ENCODE measurements at regions not wholly inside any gene's neighbourhood (a gene's known extent, or its start where the extent isn't known, plus 50 kb on each side); places are given as distances from the start of the nearest gene placed in this dataset.

DNA sequence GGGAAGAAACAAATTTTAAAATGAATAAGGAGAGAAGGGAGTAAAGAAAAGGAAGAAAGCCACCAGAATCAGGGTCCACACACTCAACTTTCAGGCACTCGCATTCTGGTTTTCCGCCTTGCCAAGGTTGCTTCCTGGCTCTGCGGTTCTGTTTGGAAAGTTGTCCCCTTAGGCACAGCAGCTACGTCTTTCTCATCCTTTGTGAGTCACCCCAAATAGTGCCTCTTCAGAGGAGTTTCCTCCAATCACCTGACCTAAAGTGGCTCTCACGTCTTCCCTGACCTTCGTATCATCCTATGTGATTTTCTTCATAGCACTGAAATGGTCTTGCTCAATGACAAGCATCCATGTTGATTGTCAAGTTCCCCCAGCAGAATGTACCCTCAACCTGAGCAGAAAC lies 99.5 kb upstream of the TMCC3 start:
- WGBS, 2 donors, result 76 to 81% methylated on average over 6 of the region's 6 CpGs
- intact Hi-C loops (cut with DNase I), result loop anchor here in 1 of 2 donors (5.0 kb wide), 1 partner anchor 198 kb away; no protein-coding TSS in a partner anchor

GRCh38 chr12:94749455-94749854 lies 99.1 kb upstream of the TMCC3 start:
- no peaks in the 10 kb centered on the region for H3K4me1 ChIP-seq (ENCODE audit: control insufficient read depth in 1 of 2, insufficient read depth in 2 of 2, low read length in 2 of 2)
- no peak overlapping the region for H3K27ac ChIP-seq (ENCODE audit: low read depth in 1 of 2, low read length in 2 of 2)
- ATAC-seq (ENCODE audit: low FRiP score) (no peak), DNase-seq (no peak)
- H3K4me3 ChIP-seq (ENCODE audit: low read length in 2 of 2), result no peak overlapping the region
- H3K36me3 ChIP-seq (ENCODE audit: control insufficient read depth in 1 of 2, insufficient read depth in 2 of 2, low read length in 1 of 2), result no peaks in the 10 kb centered on the region
- intact Hi-C loops (cut with DNase I), result no loop called here
- H3K27me3 ChIP-seq (ENCODE audit: control insufficient read depth in 1 of 2, insufficient read depth in 2 of 2, low read length in 1 of 2), result no peaks in the 10 kb centered on the region
- 43 to 48% methylated on average over 7 of the region's 7 CpGs for WGBS, 2 donors
- no peaks in the 10 kb centered on the region for H3K9me3 ChIP-seq (ENCODE audit: control insufficient read depth, low read length)

More for the DNA sequence above, 99.5 kb upstream of the TMCC3 start:
- Histone ChIP-seq H3K4me3 (ENCODE audit: low read length in 2 of 2) (no peak overlapping the region), H3K9me3 (ENCODE audit: control insufficient read depth, low read length) (no peaks in the 10 kb centered on the region), H3K27ac (ENCODE audit: low read depth in 1 of 2, low read length in 2 of 2) (no peak overlapping the region), H3K27me3 (ENCODE audit: control insufficient read depth in 1 of 2, insufficient read depth in 2 of 2, low read length in 1 of 2) (no peaks in the 10 kb centered on the region), H3K4me1 (ENCODE audit: control insufficient read depth in 1 of 2, insufficient read depth in 2 of 2, low read length in 2 of 2) (no peaks in the 10 kb centered on the region), H3K36me3 (ENCODE audit: control insufficient read depth in 1 of 2, insufficient read depth in 2 of 2, low read length in 1 of 2) (no peaks in the 10 kb centered on the region)
- DNase-seq (no peak), ATAC-seq (ENCODE audit: low FRiP score) (no peak)

DNA sequence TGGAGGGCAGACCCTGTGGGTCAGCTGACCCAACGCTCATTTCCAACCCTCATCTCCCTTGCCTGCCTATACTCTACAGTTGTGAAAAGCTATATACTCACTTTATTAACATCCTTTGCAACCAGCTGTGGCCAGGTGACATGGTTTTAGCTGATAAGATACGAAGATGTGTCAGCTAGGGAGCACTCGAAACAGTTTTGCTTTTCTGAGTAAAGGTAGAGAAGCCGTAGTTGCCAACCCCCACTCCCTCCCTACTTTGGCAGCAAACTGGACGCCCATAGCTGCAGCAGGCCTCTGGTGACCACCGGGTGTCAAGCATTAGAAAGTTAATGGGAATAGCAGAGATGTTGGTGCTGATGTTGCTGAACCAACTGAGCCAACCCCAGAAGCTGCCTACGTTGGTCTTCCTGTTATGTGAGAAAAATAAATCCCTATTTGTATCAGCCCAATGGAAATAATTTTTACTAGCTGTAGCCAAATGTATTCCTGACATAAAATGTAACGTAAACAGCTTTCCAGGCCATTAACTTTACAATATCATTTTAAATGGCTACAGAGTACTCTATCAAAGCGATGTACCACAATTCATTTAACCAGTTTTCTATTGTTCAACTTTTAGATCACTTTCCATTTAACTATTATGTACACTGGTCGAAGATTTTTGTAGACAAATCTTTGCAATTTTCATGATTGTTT lies 98.5 kb upstream of the TMCC3 start:
- Histone ChIP-seq H3K4me3 (ENCODE audit: low read length in 2 of 2) (no peak overlapping the region), H3K27ac (ENCODE audit: low read depth in 1 of 2, low read length in 2 of 2) (no peak overlapping the region), H3K27me3 (ENCODE audit: control insufficient read depth in 1 of 2, insufficient read depth in 2 of 2, low read length in 1 of 2) (no peaks in the 10 kb centered on the region), H3K36me3 (ENCODE audit: control insufficient read depth in 1 of 2, insufficient read depth in 2 of 2, low read length in 1 of 2) (no peaks in the 10 kb centered on the region), H3K9me3 (ENCODE audit: control insufficient read depth, low read length) (no peaks in the 10 kb centered on the region), H3K4me1 (ENCODE audit: control insufficient read depth in 1 of 2, insufficient read depth in 2 of 2, low read length in 2 of 2) (no peaks in the 10 kb centered on the region)
- intact Hi-C loops (cut with DNase I), result no loop called here
- DNase-seq (no peak), ATAC-seq (ENCODE audit: low FRiP score) (no peak)
- 77 to 79% methylated on average over 10 of the region's 10 CpGs for WGBS, 2 donors

DNA sequence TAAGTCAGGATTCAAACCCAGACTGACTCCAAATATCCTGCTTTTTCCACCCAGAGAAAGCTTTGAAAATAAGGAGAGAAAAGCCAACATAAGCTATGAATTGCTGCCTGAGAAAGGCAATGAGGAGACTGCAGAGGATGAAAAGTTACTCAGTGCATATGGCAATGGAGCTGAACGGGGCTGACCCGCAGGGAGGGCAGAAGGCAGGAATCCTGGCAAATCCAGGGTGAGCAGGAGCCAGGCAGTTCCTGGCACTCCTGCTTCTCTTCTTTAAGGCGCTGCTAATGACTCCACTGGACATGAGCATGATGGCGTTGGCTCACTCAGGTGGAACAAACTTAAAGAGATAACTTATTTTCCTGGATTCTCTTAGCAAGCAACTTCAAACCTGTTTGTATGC lies 95.2 kb upstream of the TMCC3 start:
- intact Hi-C loops (cut with DNase I), result no loop called here
- no peak overlapping the region for H3K27ac ChIP-seq (ENCODE audit: low read depth in 1 of 2, low read length in 2 of 2)
- H3K36me3 ChIP-seq (ENCODE audit: control insufficient read depth in 1 of 2, insufficient read depth in 2 of 2, low read length in 1 of 2), result no peaks in the 10 kb centered on the region
- no peaks in the 10 kb centered on the region for H3K4me1 ChIP-seq (ENCODE audit: control insufficient read depth in 1 of 2, insufficient read depth in 2 of 2, low read length in 2 of 2)
- H3K27me3 ChIP-seq (ENCODE audit: control insufficient read depth in 1 of 2, insufficient read depth in 2 of 2, low read length in 1 of 2), result no peaks in the 10 kb centered on the region
- no peak for ATAC-seq (ENCODE audit: low FRiP score)
- H3K9me3 ChIP-seq (ENCODE audit: control insufficient read depth, low read length), result no peaks in the 10 kb centered on the region
- DNase-seq, result no peak
- 3 to 18% methylated on average over 4 of the region's 4 CpGs for WGBS, 2 donors
- no peak overlapping the region for H3K4me3 ChIP-seq (ENCODE audit: low read length in 2 of 2)

GRCh38 chr12:94743174-94743573 lies 92.8 kb upstream of the TMCC3 start:
- Histone ChIP-seq H3K36me3 (ENCODE audit: control insufficient read depth in 1 of 2, insufficient read depth in 2 of 2, low read length in 1 of 2) (no peaks in the 10 kb centered on the region), H3K27ac (ENCODE audit: low read depth in 1 of 2, low read length in 2 of 2) (no peak overlapping the region), H3K9me3 (ENCODE audit: control insufficient read depth, low read length) (no peaks in the 10 kb centered on the region), H3K27me3 (ENCODE audit: control insufficient read depth in 1 of 2, insufficient read depth in 2 of 2, low read length in 1 of 2) (no peaks in the 10 kb centered on the region), H3K4me1 (ENCODE audit: control insufficient read depth in 1 of 2, insufficient read depth in 2 of 2, low read length in 2 of 2) (no peaks in the 10 kb centered on the region), H3K4me3 (ENCODE audit: low read length in 2 of 2) (no peak overlapping the region)
- 90 to 92% methylated on average over 3 of the region's 3 CpGs for WGBS, 2 donors
- no peak for DNase-seq
- intact Hi-C loops (cut with DNase I), result no loop called here
- no peak for ATAC-seq (ENCODE audit: low FRiP score)

DNA sequence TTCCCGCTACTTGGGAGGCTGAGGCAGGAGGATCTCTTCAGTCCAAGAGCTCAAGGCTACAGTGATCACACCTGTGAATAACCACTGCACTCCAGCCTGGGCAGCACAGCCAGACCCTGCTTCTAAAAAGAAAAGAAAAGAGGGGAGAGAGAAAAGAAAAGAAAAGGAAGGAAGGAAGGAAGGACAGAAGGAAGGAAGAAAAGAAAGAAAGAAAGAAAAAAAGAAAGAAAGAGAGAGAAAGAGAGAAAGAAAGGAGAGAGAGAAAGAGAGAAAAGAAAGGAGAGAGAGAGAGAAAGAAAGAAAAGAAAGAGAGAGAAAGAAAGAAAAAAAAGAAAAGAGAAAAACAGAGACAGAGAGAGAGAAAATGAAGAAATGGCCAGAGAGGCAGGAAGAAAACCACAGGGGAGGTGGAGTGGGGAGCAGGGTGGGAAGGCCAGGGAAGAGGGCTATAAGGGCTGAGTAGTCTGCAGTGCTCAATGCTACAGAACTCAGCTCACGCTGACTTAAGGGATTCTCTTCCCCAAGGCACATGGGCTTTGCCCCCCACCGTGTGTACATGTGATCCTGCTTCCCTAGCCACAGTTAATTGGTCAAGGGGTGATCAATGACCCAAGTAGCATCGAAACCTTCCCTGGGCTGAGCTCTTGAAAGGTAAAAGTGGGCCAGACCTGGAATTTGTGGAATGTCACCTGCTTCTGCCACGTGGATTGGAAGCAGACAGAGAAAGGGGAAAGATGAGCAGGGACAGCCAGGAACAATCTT lies 90.4 kb upstream of the TMCC3 start:
- Histone ChIP-seq H3K4me3 (ENCODE audit: low read length in 2 of 2) (no peak overlapping the region), H3K9me3 (ENCODE audit: control insufficient read depth, low read length) (no peaks in the 10 kb centered on the region), H3K27ac (ENCODE audit: low read depth in 1 of 2, low read length in 2 of 2) (no peak overlapping the region), H3K4me1 (ENCODE audit: control insufficient read depth in 1 of 2, insufficient read depth in 2 of 2, low read length in 2 of 2) (no peaks in the 10 kb centered on the region), H3K36me3 (ENCODE audit: control insufficient read depth in 1 of 2, insufficient read depth in 2 of 2, low read length in 1 of 2) (no peaks in the 10 kb centered on the region), H3K27me3 (ENCODE audit: control insufficient read depth in 1 of 2, insufficient read depth in 2 of 2, low read length in 1 of 2) (no peaks in the 10 kb centered on the region)
- intact Hi-C loops (cut with DNase I), result no loop called here
- 68 to 72% methylated on average over 5 of the region's 5 CpGs for WGBS, 2 donors
- DNase-seq (no peak), ATAC-seq (ENCODE audit: low FRiP score) (no peak)

DNA sequence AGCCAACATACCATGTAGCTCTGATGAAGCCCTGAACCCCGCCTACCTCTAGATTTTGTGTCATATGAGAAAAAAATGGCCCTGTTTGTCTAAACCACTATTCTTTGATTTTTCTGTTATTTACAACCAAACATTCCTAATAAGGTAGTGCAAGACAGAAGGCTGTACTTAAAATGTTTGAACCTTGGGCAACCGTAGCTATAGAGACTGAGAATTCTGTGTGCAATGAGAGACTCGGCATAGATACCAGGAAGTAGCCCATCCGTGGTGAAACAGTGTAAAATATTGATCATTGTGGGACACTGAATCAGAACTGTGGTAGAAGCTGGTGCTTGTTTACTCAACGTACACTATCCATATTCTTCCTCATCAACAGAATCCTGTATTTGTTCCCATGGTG lies 86.5 kb upstream of the TMCC3 start:
- DNase-seq (no peak), ATAC-seq (ENCODE audit: low FRiP score) (no peak)
- intact Hi-C loops (cut with DNase I), result no loop called here
- WGBS, 2 donors, result 88 to 92% methylated on average over 5 of the region's 5 CpGs
- Histone ChIP-seq H3K4me3 (ENCODE audit: low read length in 2 of 2) (no peak overlapping the region), H3K4me1 (ENCODE audit: control insufficient read depth in 1 of 2, insufficient read depth in 2 of 2, low read length in 2 of 2) (no peaks in the 10 kb centered on the region), H3K27ac (ENCODE audit: low read depth in 1 of 2, low read length in 2 of 2) (no peak overlapping the region), H3K9me3 (ENCODE audit: control insufficient read depth, low read length) (no peaks in the 10 kb centered on the region), H3K27me3 (ENCODE audit: control insufficient read depth in 1 of 2, insufficient read depth in 2 of 2, low read length in 1 of 2) (no peaks in the 10 kb centered on the region), H3K36me3 (ENCODE audit: control insufficient read depth in 1 of 2, insufficient read depth in 2 of 2, low read length in 1 of 2) (no peaks in the 10 kb centered on the region)

- no peaks in the 10 kb centered on the region for H3K36me3 ChIP-seq (ENCODE audit: control insufficient read depth in 1 of 2, insufficient read depth in 2 of 2, low read length in 1 of 2)
- H3K4me3 ChIP-seq (ENCODE audit: low read length in 2 of 2), result no peak overlapping the region
- intact Hi-C loops (cut with DNase I), result no loop called here
Measured at GRCh38 chr12:94736004-94736403, 85.6 kb upstream of the TMCC3 start.

DNA sequence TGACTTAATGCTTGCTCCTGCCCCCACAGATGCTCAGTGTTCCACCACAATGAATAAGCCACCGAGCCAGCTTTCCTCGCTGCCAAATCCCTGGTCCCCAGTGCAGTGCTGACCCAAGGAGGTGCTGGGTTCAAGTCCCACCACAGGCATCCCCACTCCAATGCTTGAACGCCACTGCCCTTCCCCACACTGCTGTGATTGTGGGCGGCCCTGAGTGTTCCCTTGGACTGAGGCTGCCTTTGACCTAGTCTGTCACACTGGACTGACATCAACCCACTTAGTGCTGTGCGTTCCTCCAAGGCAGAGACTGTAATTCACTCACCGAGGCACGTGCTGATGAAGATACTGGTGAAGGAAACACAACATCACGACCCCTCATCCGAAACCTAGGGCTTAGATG lies 83.4 kb upstream of the TMCC3 start:
- no peak for DNase-seq
- Histone ChIP-seq H3K36me3 (ENCODE audit: control insufficient read depth in 1 of 2, insufficient read depth in 2 of 2, low read length in 1 of 2) (no peaks in the 10 kb centered on the region), H3K4me3 (ENCODE audit: low read length in 2 of 2) (no peak overlapping the region), H3K27me3 (ENCODE audit: control insufficient read depth in 1 of 2, insufficient read depth in 2 of 2, low read length in 1 of 2) (no peaks in the 10 kb centered on the region), H3K4me1 (ENCODE audit: control insufficient read depth in 1 of 2, insufficient read depth in 2 of 2, low read length in 2 of 2) (no peaks in the 10 kb centered on the region), H3K27ac (ENCODE audit: low read depth in 1 of 2, low read length in 2 of 2) (no peak overlapping the region), H3K9me3 (ENCODE audit: control insufficient read depth, low read length) (no peaks in the 10 kb centered on the region)
- WGBS, 2 donors, result 86 to 88% methylated on average over 9 of the region's 9 CpGs
- intact Hi-C loops (cut with DNase I), result no loop called here
- ATAC-seq (ENCODE audit: low FRiP score), result no peak

More at GRCh38 chr12:94736004-94736403, 85.6 kb upstream of the TMCC3 start:
- ATAC-seq (ENCODE audit: low FRiP score) (no peak), DNase-seq (no peak)
- Histone ChIP-seq H3K27me3 (ENCODE audit: control insufficient read depth in 1 of 2, insufficient read depth in 2 of 2, low read length in 1 of 2) (no peaks in the 10 kb centered on the region), H3K4me1 (ENCODE audit: control insufficient read depth in 1 of 2, insufficient read depth in 2 of 2, low read length in 2 of 2) (no peaks in the 10 kb centered on the region), H3K9me3 (ENCODE audit: control insufficient read depth, low read length) (no peaks in the 10 kb centered on the region), H3K27ac (ENCODE audit: low read depth in 1 of 2, low read length in 2 of 2) (no peak overlapping the region)
- WGBS, 2 donors, result 88% methylated on average over 3 of the region's 3 CpGs
